ENCODE measurements at regions not wholly inside any gene's neighbourhood (a gene's known extent, or its start where the extent isn't known, plus 50 kb on each side); places are given as distances from the start of the nearest gene placed in this dataset.

GRCh38 chr2:175552902-175553301 is 371.4 kb upstream of the ATP5MC3 start:
- no peak for DNase-seq

GRCh38 chr2:175540421-175540820 is 358.9 kb upstream of the ATP5MC3 start:
- DNase-seq: no peak

GRCh38 chr2:175539122-175539521 is 357.6 kb upstream of the ATP5MC3 start:
- no peak for DNase-seq

- DNase-seq: no peak
Measured at GRCh38 chr2:175536059-175536458, 354.5 kb upstream of the ATP5MC3 start.

GRCh38 chr2:175535631-175536030 is 354.1 kb upstream of the ATP5MC3 start:
- DNase-seq: no peak

- DNase-seq: no peak
Measured at GRCh38 chr2:175525975-175526374, 344.5 kb upstream of the ATP5MC3 start.

GRCh38 chr2:175523001-175523400 is 341.5 kb upstream of the ATP5MC3 start:
- DNase-seq: no peak

- no peak for DNase-seq
Measured at GRCh38 chr2:175518206-175518605, 336.7 kb upstream of the ATP5MC3 start.

- DNase-seq: no peak
Measured at GRCh38 chr2:175516555-175516954, 335.0 kb upstream of the ATP5MC3 start.

GRCh38 chr2:175500255-175500654 is 318.7 kb upstream of the ATP5MC3 start:
- DNase-seq: no peak

- DNase-seq: no peak
Measured at GRCh38 chr2:175490360-175490791, 308.9 kb upstream of the ATP5MC3 start.

- no peak for DNase-seq
Measured at GRCh38 chr2:175478096-175478768, 296.7 kb upstream of the ATP5MC3 start.

GRCh38 chr2:175476948-175477347 is 295.4 kb upstream of the ATP5MC3 start:
- DNase-seq: no peak

- DNase-seq: no peak
Measured at GRCh38 chr2:175476374-175476773, 294.9 kb upstream of the ATP5MC3 start.

- DNase-seq: no peak
Measured at GRCh38 chr2:175475130-175475529, 293.6 kb upstream of the ATP5MC3 start.

GRCh38 chr2:175468431-175469098 is 287.1 kb upstream of the ATP5MC3 start:
- DNase-seq: no peak

- no peak for DNase-seq
Measured at GRCh38 chr2:175465101-175465500, 283.6 kb upstream of the ATP5MC3 start.

GRCh38 chr2:175464311-175464670 is 282.8 kb upstream of the ATP5MC3 start:
- no peak for DNase-seq

GRCh38 chr2:175463589-175464310 is 282.2 kb upstream of the ATP5MC3 start:
- no peak for DNase-seq

- no peak for DNase-seq
Measured at GRCh38 chr2:175463169-175463568, 281.7 kb upstream of the ATP5MC3 start.

- no peak for DNase-seq
Measured at GRCh38 chr2:175462246-175462645, 280.7 kb upstream of the ATP5MC3 start.

- no peak for DNase-seq
Measured at GRCh38 chr2:175461839-175462238, 280.3 kb upstream of the ATP5MC3 start.

GRCh38 chr2:175457895-175458448 is 276.5 kb upstream of the ATP5MC3 start:
- DNase-seq: no peak

GRCh38 chr2:175454953-175455389 is 273.5 kb upstream of the ATP5MC3 start:
- DNase-seq: no peak

All from stimulated activated CD4-positive, alpha-beta T cell treated with anti-CD3 and anti-CD28 coated beads, Interleukin-2, amount 100 ng/mL, for 24 hours (primary cell).